Keratinocyte (primary cell): ENCODE measurements at regions not wholly inside any gene's neighbourhood (a gene's known extent, or its start where the extent isn't known, plus 50 kb on each side); places are given as distances from the start of the nearest gene placed in this dataset.
"Not testable (repeated sequence)": the region's sequence is repeated elsewhere in the genome, so short reads cannot be mapped to it uniquely, and the experiment has no call there.

Source experiments
- DNase-seq: peaks from one replicate; pipeline ENCODE4 v3.0.0-alpha.2; 2011; ENCODE audit warnings: low read depth, missing footprints, low spot score
- FAIRE-seq: peaks from 2 replicates; lab custom pipeline; 2011; peaks lifted over from hg19 to GRCh38; lab: Jason Lieb, UNC
- H2AFZ ChIP-seq: 2 replicates; pipeline ENCODE4 v1.6.0; 2012; ENCODE audit warnings: low read length, control low read depth, inconsistent platforms; ENCODE audit not compliant: control insufficient read depth
- H3K27ac ChIP-seq: 2 replicates; pipeline ENCODE4 v1.5.1; 2011; ENCODE audit warnings: low read length; ENCODE audit not compliant: control insufficient read depth, insufficient read depth
- H3K27me3 ChIP-seq: 3 replicates; pipeline ENCODE4 v1.6.0; 2011; ENCODE audit warnings: low read length; ENCODE audit not compliant: control insufficient read depth, insufficient read depth; ENCODE audit errors: extremely low read depth
- H3K36me3 ChIP-seq, 2 experiments: 2 replicates in 1 of 2; 3 replicates in 1 of 2; pipeline ENCODE4 v1.5.1; 2011; ENCODE audit warnings: low read length in 2 of 2, mild to moderate bottlenecking in 1 of 2; ENCODE audit not compliant: control insufficient read depth in 2 of 2, insufficient read depth in 2 of 2; ENCODE audit errors: extremely low read depth in 1 of 2
- H3K4me1 ChIP-seq: 3 replicates; pipeline ENCODE4 v1.5.1; 2011; ENCODE audit warnings: low read length; ENCODE audit not compliant: control insufficient read depth, insufficient read depth; ENCODE audit errors: extremely low read depth
- H3K4me2 ChIP-seq: 3 replicates; pipeline ENCODE4 v1.6.0; 2011; ENCODE audit warnings: low read depth, low read length; ENCODE audit not compliant: control insufficient read depth, insufficient read depth; ENCODE audit errors: extremely low read depth
- H3K4me3 ChIP-seq, 3 experiments: fragments of 200-600 bp in 1 of 3; sonication (generic) in 1 of 3; 2 replicates in 2 of 3; 3 replicates in 1 of 3; pipeline ENCODE4 v1.5.1; 2011 to 2016; ENCODE audit warnings: low read length in 3 of 3, mild to moderate bottlenecking in 3 of 3, control low read depth in 2 of 3, inconsistent platforms in 1 of 3, low read depth in 1 of 3, mixed read lengths in 1 of 3, mixed run types in 1 of 3, moderate library complexity in 1 of 3; ENCODE audit not compliant: control insufficient read depth in 2 of 3, insufficient read depth in 2 of 3; ENCODE audit errors: extremely low read depth in 1 of 3
- H3K79me2 ChIP-seq: 2 replicates; pipeline ENCODE4 v1.6.0; 2012; ENCODE audit warnings: low read length; ENCODE audit not compliant: control insufficient read depth, insufficient read depth
- H3K9ac ChIP-seq: 3 replicates; pipeline ENCODE4 v1.6.0; 2011; ENCODE audit warnings: low read length; ENCODE audit not compliant: control insufficient read depth, insufficient read depth; ENCODE audit errors: extremely low read depth
- H3K9me1 ChIP-seq: 3 replicates; pipeline ENCODE4 v1.6.0; 2011; ENCODE audit warnings: low read length; ENCODE audit not compliant: control insufficient read depth, insufficient read depth; ENCODE audit errors: extremely low read depth
- H3K9me3 ChIP-seq: 2 replicates; pipeline ENCODE4 v1.5.1; 2012; ENCODE audit warnings: low read depth, low read length; ENCODE audit not compliant: control insufficient read depth
- H4K20me1 ChIP-seq: 3 replicates; pipeline ENCODE4 v1.6.0; 2011; ENCODE audit warnings: low read length; ENCODE audit not compliant: control insufficient read depth, insufficient read depth; ENCODE audit errors: extremely low read depth
- CTCF ChIP-seq, 3 experiments: IDR thresholded peaks in 1 of 3; conservative IDR thresholded peaks in 1 of 3; optimal IDR thresholded peaks in 1 of 3; 2 replicates in 2 of 3; 3 replicates in 1 of 3; pipeline versions ENCODE3 to v1.5.1; 2011; ENCODE audit warnings: low read length in 3 of 3, mild to moderate bottlenecking in 3 of 3, moderate library complexity in 2 of 3, control low read depth in 1 of 3, inconsistent platforms in 1 of 3; ENCODE audit not compliant: insufficient read depth in 2 of 3; ENCODE audit errors: extremely low read depth in 1 of 3
- EZH2 ChIP-seq: IDR thresholded peaks from one replicate; pipeline ENCODE4 v1.6.1; 2012; ENCODE audit warnings: inconsistent platforms, mild to moderate bottlenecking, low read length, moderate library complexity
- dilution Hi-C: fragments of 300-500 bp; cut with MboI; formaldehyde crosslinking; loops from one replicate; pipeline ENCODE4 v1.7.0; 2020; ENCODE audit warnings: low sequenced_read_pairs; ENCODE audit not compliant: extremely low pct_ligation_motif_present

GRCh38 chr3:6697722-6698121, 163.2 kb upstream of the GRM7 start:
- Histone ChIP-seq H3K79me2 (no peaks in the 10 kb centered on the region), H3K4me1 (no peaks in the 10 kb centered on the region), H3K4me2 (no peak overlapping the region), H3K9me3 (peaks cover 3% of the 10 kb centered on the region), H3K4me3 (no peak overlapping the region), H3K27me3 (no peaks in the 10 kb centered on the region), H3K9ac (no peak overlapping the region), H4K20me1 (no peaks in the 10 kb centered on the region), H3K9me1 (no peaks in the 10 kb centered on the region), H2AFZ (no peak overlapping the region), H3K36me3 (no peaks in the 10 kb centered on the region), H3K27ac (no peak overlapping the region)
- dilution Hi-C loops: no loop called here
- TF ChIP-seq EZH2 (no peak), CTCF (optimal IDR thresholded peaks at IDR 0.05 in 1 of 3, IDR thresholded peaks at IDR 0.05 in 1 of 3, conservative IDR thresholded peaks at IDR 0.05 in 1 of 3; ENCODE audit: extremely low read depth in 1 of 3, insufficient read depth in 2 of 3, low read length in 3 of 3) (no peak)
- FAIRE-seq (no peak), DNase-seq (no peak)

- H3K36me3 ChIP-seq, H3K27ac ChIP-seq, H3K27me3 ChIP-seq, H3K79me2 ChIP-seq, H3K9me3 ChIP-seq, H3K4me3 ChIP-seq, FAIRE-seq, H4K20me1 ChIP-seq, H3K9ac ChIP-seq, dilution Hi-C loops, H3K4me2 ChIP-seq, H2AFZ ChIP-seq, DNase-seq, H3K9me1 ChIP-seq, H3K4me1 ChIP-seq: not testable (repeated sequence)
Observed at GRCh38 chr3:6704817-6705216, 156.1 kb upstream of the GRM7 start.

- Histone ChIP-seq H3K4me1 (no peaks in the 10 kb centered on the region), H2AFZ (no peak overlapping the region), H3K27ac (no peak overlapping the region), H4K20me1 (no peaks in the 10 kb centered on the region), H3K4me2 (no peak overlapping the region), H3K9ac (no peak overlapping the region), H3K36me3 (no peaks in the 10 kb centered on the region), H3K9me3 (no peaks in the 10 kb centered on the region), H3K4me3 (no peak overlapping the region), H3K9me1 (no peaks in the 10 kb centered on the region), H3K27me3 (no peaks in the 10 kb centered on the region), H3K79me2 (no peaks in the 10 kb centered on the region)
- TF ChIP-seq EZH2: no peak
- TF ChIP-seq CTCF (optimal IDR thresholded peaks at IDR 0.05 in 1 of 3, IDR thresholded peaks at IDR 0.05 in 1 of 3, conservative IDR thresholded peaks at IDR 0.05 in 1 of 3; ENCODE audit: extremely low read depth in 1 of 3, insufficient read depth in 2 of 3, low read length in 3 of 3): no peak
- FAIRE-seq (no peak), DNase-seq (no peak)
- dilution Hi-C loops: no loop called here
Observed at GRCh38 chr3:6706777-6707176, 154.1 kb upstream of the GRM7 start.
